ENCODE measurements at regions not wholly inside any gene's neighbourhood (a gene's known extent, or its start where the extent isn't known, plus 50 kb on each side); places are given as distances from the start of the nearest gene placed in this dataset.

- no peak for ATAC-seq (ENCODE audit: low read depth)
- Histone ChIP-seq H3K4me3 (ENCODE audit: severe bottlenecking) (no peak overlapping the region), H3K9me3 (ENCODE audit: severe bottlenecking) (no peaks in the 10 kb centered on the region), H3K27ac (ENCODE audit: poor library complexity, severe bottlenecking) (no peak overlapping the region), H3K27me3 (ENCODE audit: insufficient read depth, poor library complexity, severe bottlenecking) (no peaks in the 10 kb centered on the region), H3K4me1 (ENCODE audit: insufficient read depth, poor library complexity, severe bottlenecking) (no peaks in the 10 kb centered on the region), H3K36me3 (ENCODE audit: low read depth) (no peaks in the 10 kb centered on the region)
- no peak for DNase-seq (ENCODE audit: low spot score)
- TF ChIP-seq, protein P1, sequence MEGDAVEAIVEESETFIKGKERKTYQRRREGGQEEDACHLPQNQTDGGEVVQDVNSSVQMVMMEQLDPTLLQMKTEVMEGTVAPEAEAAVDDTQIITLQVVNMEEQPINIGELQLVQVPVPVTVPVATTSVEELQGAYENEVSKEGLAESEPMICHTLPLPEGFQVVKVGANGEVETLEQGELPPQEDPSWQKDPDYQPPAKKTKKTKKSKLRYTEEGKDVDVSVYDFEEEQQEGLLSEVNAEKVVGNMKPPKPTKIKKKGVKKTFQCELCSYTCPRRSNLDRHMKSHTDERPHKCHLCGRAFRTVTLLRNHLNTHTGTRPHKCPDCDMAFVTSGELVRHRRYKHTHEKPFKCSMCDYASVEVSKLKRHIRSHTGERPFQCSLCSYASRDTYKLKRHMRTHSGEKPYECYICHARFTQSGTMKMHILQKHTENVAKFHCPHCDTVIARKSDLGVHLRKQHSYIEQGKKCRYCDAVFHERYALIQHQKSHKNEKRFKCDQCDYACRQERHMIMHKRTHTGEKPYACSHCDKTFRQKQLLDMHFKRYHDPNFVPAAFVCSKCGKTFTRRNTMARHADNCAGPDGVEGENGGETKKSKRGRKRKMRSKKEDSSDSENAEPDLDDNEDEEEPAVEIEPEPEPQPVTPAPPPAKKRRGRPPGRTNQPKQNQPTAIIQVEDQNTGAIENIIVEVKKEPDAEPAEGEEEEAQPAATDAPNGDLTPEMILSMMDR (IDR thresholded peaks at IDR 0.05; ENCODE audit: poor library complexity, severe bottlenecking): no peak
These were observed 68.3 kb downstream of the CHST1 start for GRCh38 chr11:45597097-45597496.

DNA sequence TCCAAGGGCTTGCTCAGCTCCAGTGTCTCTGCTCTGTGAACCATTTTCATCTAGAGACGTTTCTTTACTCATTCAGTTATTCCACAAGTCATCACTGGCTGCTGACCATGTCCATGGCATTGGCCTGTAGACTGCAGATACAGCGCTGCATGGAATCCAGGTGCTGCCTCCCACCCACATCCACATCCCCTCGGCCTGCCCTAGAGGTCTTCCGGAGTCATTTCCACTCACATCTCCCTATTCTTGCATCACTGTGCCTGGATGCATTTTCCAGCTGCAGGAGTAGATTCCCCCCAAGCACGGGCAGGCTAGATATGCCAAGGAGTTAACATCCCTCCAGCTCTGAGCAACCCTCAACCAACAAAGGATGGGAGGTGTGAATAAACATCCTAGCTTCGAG lies 68.9 kb downstream of the CHST1 start:
- H3K9me3 ChIP-seq (ENCODE audit: severe bottlenecking): no peaks in the 10 kb centered on the region
- TF ChIP-seq, protein P1 (IDR thresholded peaks at IDR 0.05; ENCODE audit: poor library complexity, severe bottlenecking): no peak
- no peaks in the 10 kb centered on the region for H3K27me3 ChIP-seq (ENCODE audit: insufficient read depth, poor library complexity, severe bottlenecking)
- no peak overlapping the region for H3K27ac ChIP-seq (ENCODE audit: poor library complexity, severe bottlenecking)
- H3K4me3 ChIP-seq (ENCODE audit: severe bottlenecking): no peak overlapping the region
- no peaks in the 10 kb centered on the region for H3K36me3 ChIP-seq (ENCODE audit: low read depth)
- ATAC-seq (ENCODE audit: low read depth) (no peak), DNase-seq (ENCODE audit: low spot score) (no peak)
- no peaks in the 10 kb centered on the region for H3K4me1 ChIP-seq (ENCODE audit: insufficient read depth, poor library complexity, severe bottlenecking)

- DNase-seq (ENCODE audit: low spot score) (no peak), ATAC-seq (ENCODE audit: low read depth) (0 out of 3 replicates have a peak, but pooled peaks have one; percentile 10)
- H3K4me3 ChIP-seq (ENCODE audit: severe bottlenecking): no peak overlapping the region
- no peaks in the 10 kb centered on the region for H3K36me3 ChIP-seq (ENCODE audit: low read depth)
- no peaks in the 10 kb centered on the region for H3K27me3 ChIP-seq (ENCODE audit: insufficient read depth, poor library complexity, severe bottlenecking)
- no peaks in the 10 kb centered on the region for H3K9me3 ChIP-seq (ENCODE audit: severe bottlenecking)
- TF ChIP-seq, protein P1 (IDR thresholded peaks at IDR 0.05; ENCODE audit: poor library complexity, severe bottlenecking): no peak
- no peak overlapping the region for H3K27ac ChIP-seq (ENCODE audit: poor library complexity, severe bottlenecking)
- no peaks in the 10 kb centered on the region for H3K4me1 ChIP-seq (ENCODE audit: insufficient read depth, poor library complexity, severe bottlenecking)
These were observed 71.4 kb downstream of the CHST1 start for GRCh38 chr11:45593992-45594391.

DNA sequence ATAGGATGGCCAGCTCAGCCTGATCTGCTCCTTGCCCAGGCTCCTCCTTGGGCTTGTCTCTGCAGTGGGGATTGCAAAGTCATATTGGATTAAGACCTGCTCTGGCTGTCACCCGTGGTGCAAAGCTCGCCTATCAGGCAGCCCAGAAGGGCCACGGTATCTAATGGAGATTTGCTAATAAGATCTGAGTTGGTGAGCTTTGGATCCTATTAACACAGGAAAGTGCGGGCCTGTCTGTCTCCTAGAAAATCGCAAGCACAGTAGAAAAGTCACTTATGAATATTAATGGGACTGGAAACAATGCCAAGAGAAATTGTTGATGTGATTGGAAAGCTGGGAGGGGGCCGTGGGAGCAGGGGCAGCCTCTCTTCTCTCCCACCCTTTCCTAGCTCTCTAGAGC lies 72.8 kb downstream of the CHST1 start:
- ATAC-seq (ENCODE audit: low read depth): no peak
- TF ChIP-seq, protein P1 (IDR thresholded peaks at IDR 0.05; ENCODE audit: poor library complexity, severe bottlenecking): no peak
- DNase-seq (ENCODE audit: low spot score): no peak
- Histone ChIP-seq H3K4me3 (ENCODE audit: severe bottlenecking) (no peak overlapping the region), H3K27me3 (ENCODE audit: insufficient read depth, poor library complexity, severe bottlenecking) (no peaks in the 10 kb centered on the region), H3K9me3 (ENCODE audit: severe bottlenecking) (no peaks in the 10 kb centered on the region), H3K27ac (ENCODE audit: poor library complexity, severe bottlenecking) (no peak overlapping the region), H3K4me1 (ENCODE audit: insufficient read depth, poor library complexity, severe bottlenecking) (no peaks in the 10 kb centered on the region), H3K36me3 (ENCODE audit: low read depth) (no peaks in the 10 kb centered on the region)

- DNase-seq (ENCODE audit: low spot score): no peak
- no peak overlapping the region for H3K4me3 ChIP-seq (ENCODE audit: severe bottlenecking)
These were observed 74.7 kb downstream of the CHST1 start for GRCh38 chr11:45590743-45591142.

More at GRCh38 chr11:45590743-45591142, 74.7 kb downstream of the CHST1 start:
- H3K4me1 ChIP-seq (ENCODE audit: insufficient read depth, poor library complexity, severe bottlenecking): no peaks in the 10 kb centered on the region
- TF ChIP-seq, protein P1 (IDR thresholded peaks at IDR 0.05; ENCODE audit: poor library complexity, severe bottlenecking): no peak
- H3K36me3 ChIP-seq (ENCODE audit: low read depth): no peaks in the 10 kb centered on the region
- ATAC-seq (ENCODE audit: low read depth): no peak
- H3K27ac ChIP-seq (ENCODE audit: poor library complexity, severe bottlenecking): no peak overlapping the region
- no peaks in the 10 kb centered on the region for H3K9me3 ChIP-seq (ENCODE audit: severe bottlenecking)
- H3K27me3 ChIP-seq (ENCODE audit: insufficient read depth, poor library complexity, severe bottlenecking): peaks cover 3% of the 10 kb centered on the region

Measured in RWPE2 (cell line).